T-cell (primary cell): ENCODE measurements at regions not wholly inside any gene's neighbourhood (a gene's known extent, or its start where the extent isn't known, plus 50 kb on each side); places are given as distances from the start of the nearest gene placed in this dataset.

ENCODE experiments used
- ATAC-seq, 4 experiments: fragments of 200-7000 bp in 3 of 4; fragments of 150-1000 bp in 1 of 4; cut with Tn5 transposase; replicated peaks in 1 of 4; 1 replicate in 3 of 4; 2 replicates in 1 of 4; pipeline ENCODE4 v1.10.0; 2021; ENCODE audit warnings: moderate library complexity in 3 of 4, mild to moderate bottlenecking in 2 of 4, moderate number of reproducible peaks in 1 of 4
- CTCF ChIA-PET, 2 donors: fragments of 300-600 bp; sonication (Branson Sonifier 250); formaldehyde crosslinking; loops; one replicate each; lab custom pipeline; 2022; ENCODE audit warnings: antibody characterized with exemption in 2 of 2; lab: Charles Lee
- POLR2A ChIA-PET, 2 donors: fragments of 300-600 bp; sonication (Branson Sonifier 250); formaldehyde crosslinking; loops; one replicate each; lab custom pipeline; 2022; ENCODE audit warnings: antibody characterized with exemption in 2 of 2; lab: Charles Lee
- DNase-seq, 35 experiments: peaks; one replicate each; pipeline versions ENCODE4 v3.0.0 to v3.0.0-alpha.2; 2013 to 2023
- H3K27ac ChIP-seq: one replicate; pipeline ENCODE4 v1.5.1; 2013; ENCODE audit warnings: low read length
- H3K27me3 ChIP-seq, 2 experiments: replicated peaks in 1 of 2; 1 replicate in 1 of 2; 2 replicates in 1 of 2; pipeline versions ENCODE4 v1.6.1 to v1.7.0; 2013; ENCODE audit warnings: low read length in 1 of 2, mixed read lengths in 1 of 2; ENCODE audit not compliant: control insufficient read depth in 2 of 2, insufficient read depth in 2 of 2; ENCODE audit errors: extremely low read depth in 1 of 2
- H3K36me3 ChIP-seq, 2 donors: 1 replicate in 1 of 2; 2 replicates in 1 of 2; pipeline versions ENCODE4 v1.6.1 to v1.7.0; 2013; ENCODE audit warnings: low read length in 1 of 2; ENCODE audit not compliant: control insufficient read depth in 2 of 2, insufficient read depth in 1 of 2; ENCODE audit errors: extremely low read depth in 1 of 2
- H3K4me1 ChIP-seq, 2 experiments: 1 replicate in 1 of 2; 2 replicates in 1 of 2; pipeline versions ENCODE4 v1.6.1 to v1.7.0; 2013; ENCODE audit warnings: low read length in 2 of 2, mixed read lengths in 1 of 2; ENCODE audit not compliant: insufficient read depth in 2 of 2, control insufficient read depth in 1 of 2; ENCODE audit errors: extremely low read depth in 1 of 2
- H3K4me3 ChIP-seq, 2 donors: 1 replicate in 1 of 2; 2 replicates in 1 of 2; pipeline versions ENCODE4 v1.5.1 to v1.7.0; 2013; ENCODE audit warnings: mild to moderate bottlenecking in 2 of 2, low read length in 1 of 2, moderate library complexity in 1 of 2; ENCODE audit not compliant: control insufficient read depth in 1 of 2; ENCODE audit errors: extremely low read depth in 1 of 2
- H3K9me3 ChIP-seq: 2 replicates; pipeline ENCODE4 v1.7.0; 2013
- H3K27ac Mint-ChIP-seq, 2 donors: one replicate each; pipeline ENCODE4 v1.8.0; 2020 to 2021; ENCODE audit warnings: mild to moderate bottlenecking in 2 of 2, mixed read lengths in 2 of 2
- H3K27me3 Mint-ChIP-seq, 2 donors: one replicate each; pipeline ENCODE4 v1.8.0; 2021 to 2022; ENCODE audit warnings: mixed read lengths in 2 of 2
- H3K36me3 Mint-ChIP-seq: one replicate; pipeline ENCODE4 v1.8.0; 2021; ENCODE audit warnings: mixed read lengths
- H3K4me1 Mint-ChIP-seq, 3 donors: one replicate each; pipeline ENCODE4 v1.8.0; 2020 to 2022; ENCODE audit warnings: mixed read lengths in 3 of 3, mild to moderate bottlenecking in 1 of 3
- H3K4me3 Mint-ChIP-seq, 3 donors: one replicate each; pipeline ENCODE4 v1.8.0; 2020 to 2022; ENCODE audit warnings: mild to moderate bottlenecking in 3 of 3, mixed read lengths in 3 of 3, moderate library complexity in 3 of 3
- H3K9me3 Mint-ChIP-seq, 3 donors: one replicate each; pipeline ENCODE4 v1.8.0; 2020 to 2022; ENCODE audit warnings: mixed read lengths in 3 of 3
- WGBS: methylation state at CpG from one replicate; pipeline ENCODE4 v1.1.5; 2013; ENCODE audit warnings: missing lambda C conversion rate; ENCODE audit not compliant: insufficient coverage; 5-methylcytosine and 5-hydroxymethylcytosine counted together

- H3K27ac Mint-ChIP-seq: no peak overlapping the region
- Histone ChIP-seq H3K9me3 (no peaks in the 10 kb centered on the region), H3K36me3 (no peaks in the 10 kb centered on the region), H3K4me3 (no peak overlapping the region), H3K27me3 (peaks cover 0 to 16% of the 10 kb centered on the region in 2 experiments), H3K27ac (no peak overlapping the region), H3K4me1 (no peaks in the 10 kb centered on the region)
- ATAC-seq: no peak
- DNase-seq: no peak
- no peaks in the 10 kb centered on the region for H3K4me1 Mint-ChIP-seq
- CTCF ChIA-PET: no interaction called here
- no CpG with 5 or more reads among the region's 2 CpGs for WGBS
- H3K9me3 Mint-ChIP-seq: no peaks in the 10 kb centered on the region
- H3K4me3 Mint-ChIP-seq: no peak overlapping the region
- peaks cover 12 to 13% of the 10 kb centered on the region in 2 donors for H3K27me3 Mint-ChIP-seq
- no peaks in the 10 kb centered on the region for H3K36me3 Mint-ChIP-seq
- POLR2A ChIA-PET: no interaction called here
Observed at GRCh38 chr7:26472971-26473370, 181.3 kb downstream of the SNX10 start.

GRCh38 chr7:26476271-26476670, 184.6 kb downstream of the SNX10 start:
- CTCF ChIA-PET: interaction anchor here in 1 of 2 donors (0.6 kb wide), 1 partner anchor 23 kb away, joined by 4 read pairs; no protein-coding TSS in a partner anchor
- H3K4me3 ChIP-seq: no peak overlapping the region
- H3K27ac ChIP-seq: no peak overlapping the region
- no peaks in the 10 kb centered on the region for H3K4me1 Mint-ChIP-seq
- DNase-seq (no peak), ATAC-seq (no peak)
- no peaks in the 10 kb centered on the region for H3K36me3 ChIP-seq
- WGBS: 100% methylated on average over 1 of the region's 1 CpG
- no peak overlapping the region for H3K4me3 Mint-ChIP-seq
- no peaks in the 10 kb centered on the region for H3K4me1 ChIP-seq
- no peaks in the 10 kb centered on the region for H3K9me3 ChIP-seq
- POLR2A ChIA-PET: no interaction called here
- H3K27me3 Mint-ChIP-seq: peaks cover 14 to 24% of the 10 kb centered on the region in 2 donors
- H3K9me3 Mint-ChIP-seq: no peaks in the 10 kb centered on the region
- no peaks in the 10 kb centered on the region for H3K36me3 Mint-ChIP-seq
- peaks cover 0 to 5% of the 10 kb centered on the region in 2 experiments for H3K27me3 ChIP-seq
- H3K27ac Mint-ChIP-seq: no peak overlapping the region

GRCh38 chr7:26477381-26477990, 185.8 kb downstream of the SNX10 start:
- H3K4me1 ChIP-seq: no peaks in the 10 kb centered on the region
- peaks cover 0 to 7% of the 10 kb centered on the region in 2 experiments for H3K27me3 ChIP-seq
- no peaks in the 10 kb centered on the region for H3K36me3 Mint-ChIP-seq
- ATAC-seq (no peak), DNase-seq (no peak)
- no peaks in the 10 kb centered on the region for H3K9me3 Mint-ChIP-seq
- H3K36me3 ChIP-seq: no peaks in the 10 kb centered on the region
- H3K4me3 Mint-ChIP-seq: no peak overlapping the region
- H3K27ac Mint-ChIP-seq: no peak overlapping the region
- CTCF ChIA-PET: no interaction called here
- POLR2A ChIA-PET: no interaction called here
- 42% methylated on average over 2 of the region's 4 CpGs for WGBS
- no peak overlapping the region for H3K4me3 ChIP-seq
- no peak overlapping the region for H3K27ac ChIP-seq
- no peaks in the 10 kb centered on the region for H3K9me3 ChIP-seq
- no peaks in the 10 kb centered on the region for H3K4me1 Mint-ChIP-seq
- H3K27me3 Mint-ChIP-seq: peaks cover 14 to 21% of the 10 kb centered on the region in 2 donors

- Mint-ChIP-seq H3K36me3 (no peaks in the 10 kb centered on the region), H3K4me1 (no peaks in the 10 kb centered on the region), H3K27me3 (peaks cover 20 to 29% of the 10 kb centered on the region in 2 donors), H3K4me3 (no peak overlapping the region), H3K9me3 (no peaks in the 10 kb centered on the region), H3K27ac (no peak overlapping the region)
- no peaks in the 10 kb centered on the region for H3K36me3 ChIP-seq
- no peaks in the 10 kb centered on the region for H3K9me3 ChIP-seq
- DNase-seq: no peak
- ChIA-PET CTCF (no interaction called here), POLR2A (interaction anchor here in 1 of 2 donors (0.6 kb wide), 1 partner anchor 487 kb away, joined by 5 read pairs; no protein-coding TSS in a partner anchor)
- peaks cover 0 to 7% of the 10 kb centered on the region in 2 experiments for H3K27me3 ChIP-seq
- H3K4me1 ChIP-seq: no peaks in the 10 kb centered on the region
- WGBS: 100% methylated on average over 1 of the region's 4 CpGs
- H3K27ac ChIP-seq: no peak overlapping the region
- no peak overlapping the region for H3K4me3 ChIP-seq
- ATAC-seq: no peak
Observed at GRCh38 chr7:26478550-26478949, 186.9 kb downstream of the SNX10 start.

- no peak for DNase-seq
- Mint-ChIP-seq H3K27ac (no peak overlapping the region), H3K4me3 (no peak overlapping the region), H3K27me3 (peaks cover 25 to 33% of the 10 kb centered on the region in 2 donors), H3K9me3 (no peaks in the 10 kb centered on the region), H3K4me1 (no peaks in the 10 kb centered on the region), H3K36me3 (no peaks in the 10 kb centered on the region)
- no peak for ATAC-seq
- Histone ChIP-seq H3K4me1 (no peaks in the 10 kb centered on the region), H3K27me3 (peaks cover 0 to 7% of the 10 kb centered on the region in 2 experiments), H3K27ac (no peak overlapping the region), H3K36me3 (no peaks in the 10 kb centered on the region), H3K4me3 (no peak overlapping the region), H3K9me3 (no peaks in the 10 kb centered on the region)
- CTCF ChIA-PET: no interaction called here
- POLR2A ChIA-PET: no interaction called here
- 85% methylated on average over 3 of the region's 3 CpGs for WGBS
Observed at GRCh38 chr7:26479581-26479980, 187.9 kb downstream of the SNX10 start.

- Mint-ChIP-seq H3K27ac (no peak overlapping the region), H3K9me3 (no peaks in the 10 kb centered on the region), H3K4me1 (no peaks in the 10 kb centered on the region), H3K27me3 (peaks cover 25 to 33% of the 10 kb centered on the region in 2 donors), H3K4me3 (no peak overlapping the region), H3K36me3 (no peaks in the 10 kb centered on the region)
- peaks cover 0 to 7% of the 10 kb centered on the region in 2 experiments for H3K27me3 ChIP-seq
- H3K4me3 ChIP-seq: no peak overlapping the region
- WGBS: 0% methylated on average over 1 of the region's 9 CpGs
- H3K27ac ChIP-seq: no peak overlapping the region
- no peaks in the 10 kb centered on the region for H3K4me1 ChIP-seq
- H3K36me3 ChIP-seq: no peaks in the 10 kb centered on the region
- no peaks in the 10 kb centered on the region for H3K9me3 ChIP-seq
- ChIA-PET CTCF (no interaction called here), POLR2A (no interaction called here)
- no peak for DNase-seq
- ATAC-seq: no peak
Observed at GRCh38 chr7:26480156-26480555, 188.5 kb downstream of the SNX10 start.
